ENCODE measurements at regions not wholly inside any gene's neighbourhood (a gene's known extent, or its start where the extent isn't known, plus 50 kb on each side); places are given as distances from the start of the nearest gene placed in this dataset.

GRCh38 chr18:24987303-24988252 lies 364.4 kb downstream of the ZNF521 start:
- no peak for DNase-seq (ENCODE audit: low read depth)

DNA sequence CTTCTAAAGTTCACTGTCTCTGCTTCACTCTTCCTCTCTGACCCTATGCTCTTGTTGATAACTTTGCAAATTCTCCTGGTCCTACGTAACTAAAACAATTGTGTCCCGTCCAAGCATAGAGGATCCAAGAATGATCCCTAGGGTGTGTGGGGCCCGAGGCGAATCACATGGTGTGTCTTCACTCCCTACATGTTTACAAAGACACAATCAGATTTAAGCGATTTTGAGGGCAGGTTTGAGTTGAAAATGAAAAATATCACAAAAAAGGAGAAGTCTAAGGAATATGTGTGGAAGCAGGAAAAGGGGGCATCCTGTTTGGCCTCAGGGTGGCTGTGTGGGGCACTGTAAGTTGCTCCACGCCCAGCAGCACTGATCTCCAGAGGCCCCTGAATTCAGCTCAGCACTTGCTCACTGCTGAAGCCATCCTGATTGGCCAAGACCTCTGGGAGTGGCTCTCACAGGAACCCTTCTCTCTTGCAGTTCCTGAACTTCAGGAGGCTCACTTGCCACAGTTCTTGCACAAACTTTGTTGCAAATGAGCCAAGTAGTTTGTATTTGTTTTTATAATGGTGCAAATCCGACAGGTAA lies 363.6 kb downstream of the ZNF521 start:
- DNase-seq (ENCODE audit: low read depth) = no peak

DNA sequence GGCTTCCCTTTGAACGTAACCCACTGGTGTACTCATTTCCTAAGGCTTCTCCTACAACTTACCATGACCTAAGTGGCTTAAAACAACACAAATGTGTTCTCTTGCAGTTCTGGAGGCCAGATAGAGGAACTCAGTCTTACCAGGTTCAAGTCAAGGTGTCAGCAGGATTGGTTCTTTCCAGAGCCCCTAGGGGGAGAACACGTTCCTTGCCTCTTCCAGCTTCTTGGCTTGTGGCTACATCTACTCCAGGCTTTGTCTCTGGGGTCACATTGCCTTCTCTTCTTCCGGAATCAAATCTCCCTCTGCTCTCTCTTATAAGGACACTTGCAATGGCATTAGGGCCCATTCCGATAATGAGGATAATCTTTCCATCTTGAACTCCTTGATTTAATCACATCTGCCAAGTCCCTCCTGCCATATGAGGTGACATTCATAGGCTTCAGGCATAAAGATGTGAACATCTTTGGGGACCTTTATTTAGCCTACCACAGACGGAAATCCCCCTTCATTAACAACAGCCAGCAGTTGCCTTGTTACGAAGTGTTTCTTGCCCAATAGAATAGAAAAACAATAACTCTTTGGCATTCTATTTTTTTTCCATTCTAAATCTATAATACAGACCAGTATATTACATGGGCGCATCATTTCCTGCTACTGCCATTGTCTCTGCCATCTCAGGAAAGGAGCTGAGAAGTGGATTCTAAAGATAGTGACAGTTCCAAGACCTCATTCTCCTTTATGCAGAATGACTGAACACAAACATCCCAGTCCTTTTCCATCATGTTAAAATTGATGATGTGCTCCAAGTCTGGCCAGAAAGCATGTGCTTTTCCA lies 362.0 kb downstream of the ZNF521 start:
- DNase-seq (ENCODE audit: low read depth) = no peak

DNA sequence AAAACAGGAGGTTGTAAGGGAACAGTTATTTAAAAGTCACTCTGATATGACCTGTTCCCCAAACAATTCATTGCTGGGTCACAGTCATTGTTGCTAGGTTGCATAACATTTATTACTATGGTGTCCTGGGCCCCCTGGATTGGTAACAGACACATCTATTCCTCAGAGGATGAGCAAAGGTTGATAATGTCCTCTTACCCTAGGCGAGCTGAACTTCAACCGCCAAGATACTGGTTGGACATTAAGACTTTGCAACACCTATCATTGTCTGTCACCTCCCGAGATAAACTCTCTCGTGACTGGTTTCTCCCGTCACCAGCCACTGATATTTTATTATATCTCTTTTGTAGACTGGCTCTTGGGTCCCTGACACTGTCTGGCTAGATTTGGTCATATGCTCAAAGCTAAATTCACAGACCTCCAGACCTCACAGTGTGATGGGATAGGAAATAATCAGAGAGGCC lies 361.3 kb downstream of the ZNF521 start:
- DNase-seq (ENCODE audit: low read depth) = no peak

GRCh38 chr18:24991141-24992060 lies 360.6 kb downstream of the ZNF521 start:
- DNase-seq (ENCODE audit: low read depth) = no peak

DNA sequence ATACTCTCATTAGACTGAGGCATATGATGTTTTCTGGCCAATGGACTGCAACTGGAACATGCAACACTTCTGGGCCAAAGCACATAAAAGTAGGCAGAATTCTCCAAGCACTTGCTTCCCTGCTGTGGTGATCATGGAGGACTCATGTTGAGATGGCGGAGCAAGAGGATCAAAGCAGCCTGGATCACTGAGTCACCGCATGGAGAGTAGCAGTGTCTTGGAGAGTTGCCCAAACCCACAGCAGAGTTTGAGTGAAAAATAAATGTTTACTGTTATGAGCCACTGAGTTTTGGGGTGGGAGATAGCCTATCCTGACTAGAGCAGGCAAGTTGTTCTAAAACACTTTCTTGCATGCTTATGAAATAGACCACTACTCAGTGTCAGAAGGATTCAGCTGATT lies 359.5 kb downstream of the ZNF521 start:
- no peak for DNase-seq (ENCODE audit: low read depth)

GRCh38 chr18:24993628-24994027 lies 358.3 kb downstream of the ZNF521 start:
- DNase-seq (ENCODE audit: low read depth) = no peak

DNA sequence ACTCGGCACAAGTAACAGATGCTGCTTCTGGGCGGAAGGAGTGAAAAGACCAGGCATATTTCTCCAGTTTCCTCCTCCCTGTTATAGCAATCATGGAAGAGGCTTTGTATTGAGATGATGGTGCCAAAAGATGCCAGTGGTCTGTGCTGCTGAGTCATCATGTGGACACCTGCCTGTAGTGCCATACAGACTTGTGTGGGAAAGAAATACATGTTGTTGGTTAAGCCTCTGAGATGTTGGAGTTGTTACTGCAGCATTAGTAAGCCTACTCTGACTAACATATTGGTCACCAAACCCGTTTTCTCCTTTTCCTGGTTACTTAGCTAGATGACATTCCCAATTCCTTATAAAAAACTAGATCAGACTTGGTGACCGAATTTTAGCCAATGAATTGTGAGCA lies 356.9 kb downstream of the ZNF521 start:
- DNase-seq (ENCODE audit: low read depth) = no peak

GRCh38 chr18:24995755-24996154 lies 356.2 kb downstream of the ZNF521 start:
- DNase-seq (ENCODE audit: low read depth) = no peak

DNA sequence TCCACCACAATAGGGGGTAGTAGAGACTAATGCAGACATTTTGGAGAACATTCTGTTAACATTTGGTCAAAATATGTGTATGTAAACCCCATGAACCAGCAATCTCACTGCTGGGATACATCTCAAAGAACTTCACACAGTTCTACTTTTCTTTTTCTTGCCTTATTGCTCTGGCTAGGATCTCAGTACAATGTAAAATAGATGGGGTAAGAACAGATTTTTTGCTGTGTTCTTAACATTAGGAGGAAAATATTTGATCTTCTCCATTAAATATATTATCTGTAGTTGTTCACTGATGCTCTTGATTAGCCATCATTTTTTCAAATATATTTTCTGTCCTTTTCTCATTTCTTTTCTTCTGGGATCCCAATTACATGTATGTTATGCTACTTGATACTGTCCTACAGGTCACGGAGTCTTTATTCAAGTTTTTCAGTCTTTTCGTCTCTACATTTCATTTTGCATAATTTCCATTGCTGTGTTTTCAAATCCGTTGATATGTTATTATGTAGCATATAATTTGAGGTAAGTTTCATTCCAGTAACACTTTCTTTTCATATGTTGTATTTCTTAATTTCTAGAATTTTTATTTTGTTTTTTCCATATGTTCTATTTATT lies 352.2 kb downstream of the ZNF521 start:
- DNase-seq (ENCODE audit: low read depth) = no peak

DNA sequence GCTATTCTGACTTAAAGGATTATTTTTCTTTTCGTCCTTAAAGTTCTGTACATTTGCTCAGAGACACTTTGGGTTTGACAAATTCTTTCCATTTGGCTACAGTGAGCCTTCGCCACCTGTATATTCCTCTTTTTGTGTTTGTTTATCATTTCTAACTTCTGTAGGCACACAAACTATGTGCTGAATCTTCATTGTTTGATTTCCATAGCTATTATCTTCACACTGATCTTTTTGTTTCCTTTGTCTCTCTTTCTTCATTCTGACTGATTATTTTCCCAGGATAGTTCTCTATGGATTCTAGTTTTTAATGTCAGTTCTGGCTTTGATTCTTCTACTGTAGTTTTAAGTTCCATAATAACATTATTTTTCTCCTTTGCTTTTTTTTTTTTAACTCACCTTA lies 350.2 kb downstream of the ZNF521 start:
- no peak for DNase-seq (ENCODE audit: low read depth)

GRCh38 chr18:25005541-25006403 lies 346.2 kb downstream of the ZNF521 start:
- no peak for DNase-seq (ENCODE audit: low read depth)

DNA sequence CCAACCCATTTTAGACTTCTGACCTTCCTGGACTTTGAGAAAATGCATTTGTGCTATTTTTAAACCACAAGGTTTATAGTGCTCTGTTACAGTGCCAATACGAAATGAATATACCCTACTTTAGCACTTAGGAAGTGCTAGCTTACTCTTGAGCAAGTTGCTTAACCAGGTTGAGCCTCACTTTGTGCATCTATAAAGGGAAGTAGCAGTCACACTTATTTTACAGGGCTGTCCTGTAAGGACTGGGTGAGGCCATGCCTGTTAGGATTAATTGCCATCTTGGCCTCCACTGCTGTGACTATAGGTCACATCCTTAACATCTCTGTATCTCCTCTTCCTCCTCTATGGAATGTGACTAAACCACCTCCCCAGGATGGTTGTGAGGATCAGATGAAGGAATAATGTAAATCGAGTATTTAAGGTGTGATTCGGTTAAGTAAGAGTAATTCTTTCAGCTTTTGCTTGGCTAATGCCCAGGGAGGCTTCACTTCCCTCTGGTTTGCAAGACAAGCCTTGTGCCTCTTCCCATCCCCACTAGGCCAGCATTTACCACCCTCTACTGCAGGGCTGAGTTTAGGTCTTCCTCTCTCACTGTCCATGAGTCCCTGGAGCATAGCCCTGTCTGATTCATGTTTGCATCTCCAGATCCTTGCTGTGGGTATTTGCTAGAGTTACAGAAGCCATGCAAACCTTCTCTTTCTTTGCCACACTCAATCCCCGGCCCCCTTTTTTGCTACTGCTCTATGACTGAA lies 341.2 kb downstream of the ZNF521 start:
- no peak for DNase-seq (ENCODE audit: low read depth)
